ENCODE measurements at regions not wholly inside any gene's neighbourhood (a gene's known extent, or its start where the extent isn't known, plus 50 kb on each side); places are given as distances from the start of the nearest gene placed in this dataset.
"Not testable (repeated sequence)": the region's sequence is repeated elsewhere in the genome, so short reads cannot be mapped to it uniquely, and the experiment has no call there.

GRCh38 chr4:10832806-10833628, 148.4 kb upstream of the CLNK start:
- no peak for DNase-seq (ENCODE audit: low read depth)
- TF ChIP-seq, protein P1, sequence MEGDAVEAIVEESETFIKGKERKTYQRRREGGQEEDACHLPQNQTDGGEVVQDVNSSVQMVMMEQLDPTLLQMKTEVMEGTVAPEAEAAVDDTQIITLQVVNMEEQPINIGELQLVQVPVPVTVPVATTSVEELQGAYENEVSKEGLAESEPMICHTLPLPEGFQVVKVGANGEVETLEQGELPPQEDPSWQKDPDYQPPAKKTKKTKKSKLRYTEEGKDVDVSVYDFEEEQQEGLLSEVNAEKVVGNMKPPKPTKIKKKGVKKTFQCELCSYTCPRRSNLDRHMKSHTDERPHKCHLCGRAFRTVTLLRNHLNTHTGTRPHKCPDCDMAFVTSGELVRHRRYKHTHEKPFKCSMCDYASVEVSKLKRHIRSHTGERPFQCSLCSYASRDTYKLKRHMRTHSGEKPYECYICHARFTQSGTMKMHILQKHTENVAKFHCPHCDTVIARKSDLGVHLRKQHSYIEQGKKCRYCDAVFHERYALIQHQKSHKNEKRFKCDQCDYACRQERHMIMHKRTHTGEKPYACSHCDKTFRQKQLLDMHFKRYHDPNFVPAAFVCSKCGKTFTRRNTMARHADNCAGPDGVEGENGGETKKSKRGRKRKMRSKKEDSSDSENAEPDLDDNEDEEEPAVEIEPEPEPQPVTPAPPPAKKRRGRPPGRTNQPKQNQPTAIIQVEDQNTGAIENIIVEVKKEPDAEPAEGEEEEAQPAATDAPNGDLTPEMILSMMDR (IDR thresholded peaks at IDR 0.05; ENCODE audit: control insufficient read depth, extremely low read depth, insufficient read depth): no peak
- H3K4me3 ChIP-seq (ENCODE audit: low read depth, low read length): no peak overlapping the region

- no peak overlapping the region for H3K4me3 ChIP-seq (ENCODE audit: low read depth, low read length)
- no peak for DNase-seq (ENCODE audit: low read depth)
- TF ChIP-seq, protein P1 (IDR thresholded peaks at IDR 0.05; ENCODE audit: control insufficient read depth, extremely low read depth, insufficient read depth): no peak
Observed at GRCh38 chr4:10831727-10832408, 147.3 kb upstream of the CLNK start.

DNA sequence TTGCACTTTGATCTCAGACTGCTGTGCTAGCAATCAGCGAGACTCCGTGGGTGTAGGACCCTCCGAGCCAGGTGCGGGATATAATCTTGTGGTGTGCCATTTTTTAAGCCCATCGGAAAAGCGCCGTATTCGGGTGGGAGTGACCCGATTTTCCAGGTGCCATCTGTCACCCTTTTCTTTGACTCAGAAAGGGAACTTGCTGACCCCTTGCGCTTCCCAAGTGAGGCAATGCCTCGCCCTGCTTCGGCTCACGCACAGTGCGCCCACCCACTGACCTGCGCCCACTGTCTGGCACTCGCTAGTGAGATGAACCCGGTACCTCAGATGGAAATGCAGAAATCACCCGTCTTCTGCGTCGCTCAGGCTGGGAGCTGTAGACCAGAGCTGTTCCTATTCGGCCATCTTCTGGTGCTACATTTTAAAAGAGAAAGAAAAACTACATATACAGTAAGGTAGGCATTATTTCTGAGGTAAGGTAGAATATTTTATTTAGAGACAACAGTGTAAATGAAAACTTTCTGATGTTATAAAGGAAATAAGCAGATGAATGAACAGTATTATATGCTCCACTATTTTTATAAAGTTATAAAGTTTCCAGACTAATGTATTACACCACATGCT, 144.5 kb upstream of the CLNK start:
- H3K4me3 ChIP-seq (ENCODE audit: low read depth, low read length); DNase-seq (ENCODE audit: low read depth): not testable (repeated sequence)

- DNase-seq (ENCODE audit: low read depth): no peak
- TF ChIP-seq, protein P1 (IDR thresholded peaks at IDR 0.05; ENCODE audit: control insufficient read depth, extremely low read depth, insufficient read depth): no peak
- no peak overlapping the region for H3K4me3 ChIP-seq (ENCODE audit: low read depth, low read length)
Observed at GRCh38 chr4:10821826-10822225, 137.3 kb upstream of the CLNK start.

DNA sequence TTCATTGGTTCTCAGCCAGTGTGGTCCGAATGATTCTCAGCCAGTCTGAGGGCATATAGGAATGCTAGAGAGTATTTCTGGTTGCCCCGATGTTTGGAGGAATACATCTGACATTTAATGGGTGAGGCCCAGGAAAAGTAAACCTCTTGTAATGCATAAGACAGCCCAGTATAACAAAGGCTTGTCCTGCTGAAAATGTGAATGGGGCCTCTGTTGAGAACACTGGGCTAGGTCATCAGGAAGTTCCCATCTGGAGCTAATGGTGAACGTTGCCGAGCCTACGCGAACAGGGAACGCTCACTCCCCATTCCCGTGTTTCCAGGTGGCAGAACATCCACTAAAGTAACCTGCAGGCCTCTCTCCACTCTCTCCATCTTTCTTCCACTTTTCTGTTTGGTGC, 132.0 kb upstream of the CLNK start:
- no peak for DNase-seq (ENCODE audit: low read depth)
- TF ChIP-seq, protein P1 (IDR thresholded peaks at IDR 0.05; ENCODE audit: control insufficient read depth, extremely low read depth, insufficient read depth): no peak
- H3K4me3 ChIP-seq (ENCODE audit: low read depth, low read length): no peak overlapping the region

GRCh38 chr4:10811991-10812390, 127.4 kb upstream of the CLNK start:
- TF ChIP-seq, protein P1 (IDR thresholded peaks at IDR 0.05; ENCODE audit: control insufficient read depth, extremely low read depth, insufficient read depth): no peak

DNA sequence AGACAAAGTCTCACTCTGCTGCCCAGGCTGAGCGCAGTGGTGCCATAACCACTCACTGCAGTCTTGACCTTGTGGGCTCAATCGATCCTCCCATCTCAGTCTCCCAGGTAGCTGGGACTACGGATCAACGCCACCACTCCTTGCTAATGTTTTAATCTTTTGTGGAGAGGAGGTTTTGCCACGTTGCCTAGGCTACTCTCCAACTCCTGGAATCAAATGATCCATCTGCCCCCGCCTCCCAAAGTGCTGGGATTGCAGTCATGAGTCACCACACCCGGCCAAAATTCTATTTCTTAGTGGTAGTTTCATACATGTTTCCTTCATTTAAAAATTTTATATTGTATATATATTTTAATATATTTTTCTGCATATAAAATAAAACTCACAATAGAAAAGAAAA, 125.8 kb upstream of the CLNK start:
- TF ChIP-seq, protein P1 (IDR thresholded peaks at IDR 0.05; ENCODE audit: control insufficient read depth, extremely low read depth, insufficient read depth): no peak
- no peak overlapping the region for H3K4me3 ChIP-seq (ENCODE audit: low read depth, low read length)
- no peak for DNase-seq (ENCODE audit: low read depth)

More at GRCh38 chr4:10811991-10812390, 127.4 kb upstream of the CLNK start:
- H3K4me3 ChIP-seq (ENCODE audit: low read depth, low read length): no peak overlapping the region
- no peak for DNase-seq (ENCODE audit: low read depth)

Data from LNCaP clone FGC (cell line).